GM03348 (cell line): ENCODE measurements at regions not wholly inside any gene's neighbourhood (a gene's known extent, or its start where the extent isn't known, plus 50 kb on each side); places are given as distances from the start of the nearest gene placed in this dataset.

ENCODE experiments used
- DNase-seq: peaks from one replicate; pipeline ENCODE4 v3.0.0; 2012; ENCODE audit warnings: low spot score

GRCh38 chr5:8050616-8051175, 181.7 kb downstream of the MTRR start:
- no peak for DNase-seq

DNA sequence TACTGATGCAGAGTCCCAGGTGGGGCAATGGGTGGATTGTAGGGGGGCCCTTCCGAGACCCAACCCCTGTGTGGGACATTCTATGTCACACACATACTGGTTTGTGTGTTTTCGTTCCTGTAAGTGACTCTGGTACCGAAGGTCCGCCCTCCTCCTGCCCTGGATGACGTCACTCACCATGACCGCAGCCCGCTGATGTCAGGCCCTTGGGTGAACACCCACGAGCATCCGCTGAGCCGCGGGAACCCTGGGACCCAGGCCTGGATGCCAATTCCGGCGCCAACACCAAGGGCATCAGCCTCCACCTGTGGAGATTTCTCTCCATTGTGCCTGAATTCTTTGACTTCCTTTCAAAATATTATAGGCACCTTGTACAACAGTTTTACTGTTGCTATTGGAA, 184.3 kb downstream of the MTRR start:
- DNase-seq: no peak

GRCh38 chr5:8057769-8058168, 188.8 kb downstream of the MTRR start:
- no peak for DNase-seq

DNA sequence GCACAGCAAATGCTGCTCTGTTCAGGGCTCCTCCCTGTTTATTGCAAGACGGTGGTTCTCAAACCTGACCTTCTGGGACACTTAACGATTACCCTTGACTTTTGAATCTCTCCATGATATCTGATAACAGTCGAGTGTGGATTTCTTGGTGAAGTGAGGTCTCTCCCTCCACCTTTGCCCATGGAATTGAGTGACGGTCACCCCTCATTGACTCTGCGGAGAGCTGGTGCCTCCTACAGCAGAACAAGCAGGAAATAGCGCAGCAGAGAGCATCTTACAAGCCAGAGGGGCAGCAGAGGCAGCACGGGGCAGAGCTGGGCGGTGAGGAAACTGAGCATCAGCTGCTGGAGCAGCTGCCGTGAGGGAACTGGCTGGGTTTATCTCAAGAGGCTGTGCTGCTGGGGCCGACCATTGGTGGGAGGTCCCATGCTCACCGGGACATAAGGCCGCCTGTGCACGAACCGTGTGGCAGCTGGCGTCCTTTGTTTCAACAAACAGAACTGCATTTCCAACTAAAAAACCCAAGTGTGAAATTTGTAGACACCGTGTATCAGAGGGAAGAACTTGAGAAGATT, 189.8 kb downstream of the MTRR start:
- DNase-seq: no peak

- no peak for DNase-seq
These were observed 190.4 kb downstream of the MTRR start for GRCh38 chr5:8059337-8059736.

DNA sequence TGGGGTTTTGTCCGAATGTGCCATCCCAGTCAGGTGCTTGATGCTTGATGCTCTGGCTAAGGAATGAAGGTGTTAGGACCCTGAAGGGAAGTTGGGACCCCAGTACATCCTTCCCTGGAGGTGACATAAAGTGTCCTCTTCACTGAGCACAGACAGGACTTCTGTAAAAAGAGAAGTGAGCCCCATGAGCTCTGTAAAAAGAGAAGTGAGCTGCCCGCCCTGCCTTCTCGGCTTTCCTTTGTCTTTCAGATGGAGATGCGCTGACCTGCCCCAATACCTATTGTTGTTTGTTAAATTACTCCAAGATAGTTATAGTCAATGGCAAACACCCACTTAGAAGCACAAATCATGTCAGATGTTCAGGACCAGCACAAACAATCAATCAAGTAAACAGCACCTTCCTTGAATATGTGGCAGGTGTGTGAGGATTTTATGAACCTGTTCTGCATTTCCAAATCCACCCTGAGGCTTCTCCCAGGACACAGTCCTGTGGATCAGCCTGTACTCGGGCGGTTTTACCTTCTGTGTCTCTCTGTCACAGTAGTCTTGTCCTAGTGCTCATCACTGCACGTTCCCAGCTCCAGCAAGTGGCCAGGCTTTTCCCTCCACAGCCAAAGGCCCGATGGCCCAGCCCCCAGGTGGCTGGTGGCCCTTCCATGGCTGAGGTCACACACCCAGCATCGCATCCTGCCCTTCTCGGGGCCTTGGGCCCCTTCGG, 191.4 kb downstream of the MTRR start:
- no peak for DNase-seq

- DNase-seq: no peak
These were observed 192.0 kb downstream of the MTRR start for GRCh38 chr5:8060953-8061429.

DNA sequence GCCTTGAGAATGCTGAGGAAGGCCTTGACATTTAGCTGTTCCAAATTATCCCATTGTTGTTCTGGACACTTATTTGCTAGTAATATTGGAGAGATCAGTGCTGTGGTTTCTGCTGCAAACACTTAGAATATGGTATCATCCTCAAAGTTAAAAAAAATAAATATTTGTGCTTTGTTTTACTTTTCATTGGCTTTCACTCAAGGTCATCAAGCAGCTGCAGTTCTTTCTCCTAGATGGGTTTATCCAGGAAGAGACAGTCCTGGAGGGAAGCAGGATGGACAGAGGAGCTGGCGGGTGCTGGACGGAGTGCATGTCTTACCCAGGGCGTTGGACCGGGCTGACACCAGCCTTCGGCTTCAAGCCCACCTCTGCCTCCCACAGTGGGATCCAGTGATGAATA, 193.6 kb downstream of the MTRR start:
- no peak for DNase-seq

DNA sequence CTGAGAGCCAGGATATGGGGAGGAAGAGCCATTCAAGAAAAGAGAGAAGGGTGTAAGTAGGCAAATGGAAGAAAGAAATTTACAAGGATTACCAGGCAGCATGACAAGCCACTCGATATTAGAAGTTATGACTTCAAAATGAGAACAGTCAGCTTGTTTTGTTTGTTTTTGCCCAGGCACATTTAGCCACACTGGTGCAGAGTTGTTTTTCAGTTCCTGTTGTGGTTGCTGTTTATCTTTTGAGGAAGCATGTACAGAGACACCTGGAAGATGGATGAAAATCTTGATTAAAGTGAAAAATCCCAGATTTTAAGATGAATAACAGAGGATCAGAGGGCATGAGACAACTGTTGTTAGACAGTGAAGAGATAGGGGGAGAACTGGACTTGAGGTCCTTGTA, 199.1 kb downstream of the MTRR start:
- no peak for DNase-seq

DNA sequence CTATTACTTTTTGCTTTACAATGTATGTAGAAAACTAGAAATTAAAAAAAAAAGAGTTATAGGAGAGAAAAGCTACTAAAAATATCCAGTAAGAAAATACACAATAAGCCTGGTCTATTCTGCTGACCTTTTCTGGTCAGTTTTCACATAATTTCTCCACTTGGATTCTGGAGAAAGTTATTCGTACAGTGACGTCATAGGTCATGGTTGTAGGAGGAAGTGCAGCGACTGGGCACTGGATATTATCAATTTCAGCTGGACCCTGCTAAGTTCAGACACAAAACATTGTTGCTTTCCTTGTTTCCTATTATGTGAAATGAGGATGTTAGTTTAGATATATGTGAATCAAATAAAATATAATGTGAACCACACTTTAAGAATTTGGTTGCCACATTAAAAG, 201.2 kb downstream of the MTRR start:
- no peak for DNase-seq

DNA sequence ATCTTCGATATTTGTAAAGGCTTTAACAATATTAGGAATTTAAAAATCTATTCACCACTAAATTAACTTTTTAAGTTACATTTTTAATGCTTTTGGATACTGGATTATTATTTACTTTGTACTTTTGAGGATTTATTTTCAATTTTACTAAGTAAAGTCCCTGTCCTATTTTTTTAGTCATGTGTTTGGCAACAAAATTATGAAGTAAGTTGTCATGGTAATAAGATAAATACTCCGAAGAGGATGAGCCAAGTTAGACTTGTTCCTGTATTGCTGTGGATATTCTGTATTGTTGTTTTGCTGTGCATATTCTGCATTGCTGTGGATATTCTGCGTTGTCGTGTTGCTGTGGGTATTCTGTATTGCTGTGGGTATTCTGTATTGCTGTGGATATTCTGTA, 210.1 kb downstream of the MTRR start:
- no peak for DNase-seq

GRCh38 chr5:8081179-8081578, 212.2 kb downstream of the MTRR start:
- no peak for DNase-seq

DNA sequence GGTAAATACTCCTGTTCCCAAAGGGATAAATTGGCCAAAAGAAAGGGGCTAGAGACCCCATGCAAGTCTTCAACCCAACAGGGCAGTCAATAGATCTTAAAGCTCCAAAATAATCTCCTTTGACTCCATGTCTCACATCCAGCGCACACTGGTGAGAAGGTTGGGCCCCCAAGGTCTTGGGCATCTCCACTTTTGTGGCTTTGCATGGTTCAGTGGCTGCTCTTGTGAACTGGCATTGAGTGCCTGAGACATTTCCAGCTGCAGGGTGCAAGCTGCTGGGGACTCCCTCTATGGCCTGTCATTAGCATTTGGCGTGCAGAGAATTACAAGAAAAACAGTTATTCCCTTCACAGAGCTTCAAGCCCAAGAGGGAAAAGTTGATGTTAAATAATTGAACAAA, 224.7 kb downstream of the MTRR start:
- DNase-seq: no peak

- no peak for DNase-seq
These were observed 225.4 kb downstream of the MTRR start for GRCh38 chr5:8094304-8094703.

GRCh38 chr5:8097146-8097545, 228.2 kb downstream of the MTRR start:
- no peak for DNase-seq

DNA sequence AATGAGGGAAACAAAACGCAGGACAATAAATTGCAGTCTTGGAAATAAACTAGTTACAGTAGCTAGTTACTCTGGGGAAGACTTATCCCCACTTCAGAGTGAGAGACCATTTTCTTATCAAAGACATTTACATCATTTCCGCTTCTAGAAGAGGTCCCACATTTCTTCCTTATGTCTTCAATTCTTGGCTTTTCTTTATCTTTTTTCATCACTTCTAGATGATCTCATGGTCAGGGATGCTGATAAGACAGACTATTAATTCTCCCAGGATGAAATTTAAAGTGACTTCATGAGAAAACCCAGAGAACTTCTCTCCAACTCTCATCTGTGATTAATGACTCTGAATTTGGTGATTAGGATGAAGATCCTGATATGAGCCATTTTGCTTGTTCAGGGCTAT, 229.1 kb downstream of the MTRR start:
- no peak for DNase-seq

DNA sequence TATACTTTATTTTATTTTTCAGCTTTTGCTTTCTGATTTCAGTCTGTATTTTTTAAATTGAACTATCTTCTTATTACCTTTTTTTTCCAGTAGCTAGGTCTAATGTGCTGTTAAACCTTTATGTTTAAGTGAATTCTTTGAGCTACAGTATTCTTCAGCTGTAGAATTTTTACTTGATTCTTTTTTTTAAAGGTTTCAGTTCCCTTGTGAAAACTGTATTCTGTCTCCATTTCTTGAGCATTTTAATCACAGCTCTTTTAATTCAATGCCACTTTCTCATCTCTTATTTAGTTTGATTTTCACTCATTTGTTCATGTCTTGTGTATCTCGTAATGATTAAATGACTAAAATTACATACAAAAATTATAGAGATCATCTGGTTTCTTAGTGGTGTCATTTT, 233.8 kb downstream of the MTRR start:
- DNase-seq: no peak

DNA sequence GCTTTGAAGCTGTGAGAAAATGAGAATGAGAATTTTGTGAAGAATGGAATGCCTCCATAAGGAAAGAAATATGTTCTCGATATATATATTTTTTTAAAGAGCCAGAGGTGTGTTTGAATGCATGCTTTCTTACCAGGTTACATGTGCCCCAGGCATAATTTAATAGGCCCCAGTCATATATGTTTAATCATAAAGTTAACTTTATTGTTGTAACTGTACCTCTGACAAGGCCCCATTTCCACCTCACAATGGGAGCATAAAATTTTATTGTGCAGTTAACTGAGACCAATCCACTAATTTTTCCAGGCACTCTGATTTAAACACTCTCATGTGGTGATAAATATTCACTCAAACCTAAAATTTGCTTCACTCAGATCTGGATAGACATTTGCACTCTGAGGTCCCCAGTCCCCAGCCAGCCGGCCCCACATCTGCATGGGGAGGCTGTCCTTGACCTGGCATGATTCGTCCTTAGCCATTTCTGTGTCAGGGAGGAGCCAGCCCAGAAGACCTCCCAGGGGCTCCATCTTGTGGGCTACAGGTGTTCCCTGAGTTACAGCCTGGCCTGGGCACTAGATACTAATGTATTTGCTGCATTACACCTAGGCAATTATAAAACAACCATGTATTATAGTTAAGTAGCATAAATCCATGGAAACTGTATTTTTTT, 245.8 kb downstream of the MTRR start:
- DNase-seq: no peak

DNA sequence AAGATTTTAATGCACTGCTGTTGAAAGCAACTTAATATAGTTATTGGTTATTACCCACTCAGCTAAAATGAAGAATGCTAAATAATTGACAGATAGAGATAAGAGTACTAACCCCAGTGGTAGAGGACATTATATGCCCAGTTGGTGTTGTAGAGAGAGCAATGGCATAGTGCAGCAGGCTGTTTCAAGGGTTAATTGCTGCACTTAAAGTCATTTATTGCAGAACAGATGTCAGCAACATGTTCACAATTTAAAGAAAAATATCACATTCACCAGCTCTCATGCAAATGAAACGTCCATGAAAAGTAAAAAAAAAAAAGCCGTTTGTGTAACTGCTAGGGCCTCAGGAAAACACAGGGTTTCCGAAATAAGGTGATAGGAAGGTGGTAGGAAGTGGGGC, 254.6 kb downstream of the MTRR start:
- DNase-seq: no peak

DNA sequence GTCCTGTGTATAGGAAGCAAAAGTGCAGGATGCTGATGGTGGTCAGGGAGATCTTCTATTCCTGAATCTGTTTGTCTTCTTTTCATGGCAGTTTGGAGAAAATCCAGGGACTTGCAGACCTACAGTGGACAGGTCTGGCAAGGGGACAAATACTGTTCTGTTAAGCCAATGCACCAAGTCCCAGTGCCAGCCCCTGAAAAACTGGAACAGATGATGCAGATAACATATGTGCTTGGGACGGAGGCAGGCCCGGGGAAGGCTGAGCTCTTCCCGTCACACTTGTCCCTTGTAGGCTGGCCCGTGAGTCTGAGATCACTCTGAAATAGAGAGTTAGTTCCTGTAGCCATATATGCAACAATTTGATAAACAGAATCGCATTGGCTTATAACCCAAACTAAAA, 265.7 kb downstream of the MTRR start:
- no peak for DNase-seq

GRCh38 chr5:8135742-8136141, 266.8 kb downstream of the MTRR start:
- DNase-seq: no peak

GRCh38 chr5:8136271-8136670, 267.3 kb downstream of the MTRR start:
- DNase-seq: no peak

DNA sequence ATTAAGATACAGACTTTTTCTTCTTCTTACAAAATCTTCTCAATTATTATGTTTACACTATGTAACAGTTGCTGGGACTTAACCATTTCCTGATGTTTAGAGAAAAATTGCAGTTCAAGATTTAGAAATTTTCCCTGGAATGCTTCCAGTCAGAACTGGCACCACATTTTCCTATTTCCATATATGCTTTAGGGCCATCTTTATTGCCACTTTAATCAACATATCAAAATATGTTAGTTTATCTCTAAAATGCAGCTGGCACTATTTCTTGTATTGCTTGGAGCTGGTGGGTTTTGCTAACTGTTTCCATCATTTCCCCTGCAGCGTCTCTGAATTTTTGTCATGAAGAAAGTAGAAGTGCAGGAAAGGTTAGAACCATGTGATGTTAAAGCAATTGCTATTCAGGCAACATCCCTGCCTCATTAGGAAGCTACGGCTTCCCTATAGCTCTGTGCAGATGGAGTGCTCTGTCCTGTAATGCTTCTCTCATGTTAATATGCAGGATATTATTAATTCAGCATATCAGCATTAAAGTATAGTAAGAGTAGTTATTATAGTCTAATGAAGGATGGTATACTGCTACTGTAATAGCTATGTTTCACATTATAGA, 269.1 kb downstream of the MTRR start:
- no peak for DNase-seq
